ENCODE measurements at regions not wholly inside any gene's neighbourhood (a gene's known extent, or its start where the extent isn't known, plus 50 kb on each side); places are given as distances from the start of the nearest gene placed in this dataset.

GRCh38 chr6:150667977-150668716 is 68.5 kb downstream of the PLEKHG1 start (continued):
- TF ChIP-seq PATZ1 (tag by site-specific recombination; IDR thresholded peaks at IDR 0.05), result no peak
- 0 out of 2 replicates have a peak, but pooled peaks have one; percentile 24 for TF ChIP-seq ZNF561 (tag by site-specific recombination; IDR thresholded peaks at IDR 0.05; ENCODE audit: borderline replicate concordance)
- TF ChIP-seq ZNF658 (tag by site-specific recombination; IDR thresholded peaks at IDR 0.05), result no peak
- TF ChIP-seq PBX3 (CRISPR knock-in tag; IDR thresholded peaks at IDR 0.05), result no peak
- no peak for TF ChIP-seq ATF2 (tag by site-specific recombination; IDR thresholded peaks at IDR 0.05; ENCODE audit: low read depth)
- TF ChIP-seq ZSCAN30 (tag by site-specific recombination; IDR thresholded peaks at IDR 0.05), result no peak
- TF ChIP-seq KLF10 (tag by site-specific recombination; IDR thresholded peaks at IDR 0.05), result no peak; the same call in 1 of the 2 replicates
- TF ChIP-seq SP7 (tag by site-specific recombination; IDR thresholded peaks at IDR 0.05), result peak; percentile 62; the same call in 1 of the 2 replicates
- no peak for TF ChIP-seq ZNF692 (tag by site-specific recombination; IDR thresholded peaks at IDR 0.05)
- no peak for TF ChIP-seq ZNF777 (tag by site-specific recombination; IDR thresholded peaks at IDR 0.05; ENCODE audit: borderline replicate concordance)
- TF ChIP-seq BCL11A (tag by site-specific recombination; IDR thresholded peaks at IDR 0.05; ENCODE audit: low read depth), result no peak
- 0 out of 2 replicates have a peak, but pooled peaks have one; percentile 20 for TF ChIP-seq WT1 (tag by site-specific recombination; IDR thresholded peaks at IDR 0.05)
- TF ChIP-seq ZNF391 (tag by site-specific recombination; IDR thresholded peaks at IDR 0.05; ENCODE audit: borderline replicate concordance, low read depth), result no peak
- TF ChIP-seq ZNF132 (tag by site-specific recombination; IDR thresholded peaks at IDR 0.05; ENCODE audit: borderline replicate concordance), result no peak
- no peak for TF ChIP-seq ZNF302 (tag by site-specific recombination; IDR thresholded peaks at IDR 0.05; ENCODE audit: low read depth)
- no peak for TF ChIP-seq ZNF174 (tag by site-specific recombination; IDR thresholded peaks at IDR 0.05)
- TF ChIP-seq BCL11B (tag by site-specific recombination; IDR thresholded peaks at IDR 0.05; ENCODE audit: low read depth), result no peak
- TF ChIP-seq ZNF785 (tag by site-specific recombination; IDR thresholded peaks at IDR 0.05), result no peak
- no peak for TF ChIP-seq ZNF488 (tag by site-specific recombination; IDR thresholded peaks at IDR 0.05)
- TF ChIP-seq ZNF600 (tag by site-specific recombination; IDR thresholded peaks at IDR 0.05), result peak; percentile 71
- TF ChIP-seq BCL6B (tag by site-specific recombination; IDR thresholded peaks at IDR 0.05), result no peak; the same call in 1 of the 2 replicates
- TF ChIP-seq ZFHX2 (tag by site-specific recombination; conservative IDR thresholded peaks at IDR 0.05), result no peak
- no peak for TF ChIP-seq KLF1 (tag by site-specific recombination; IDR thresholded peaks at IDR 0.05)
- no peak for TF ChIP-seq ZNF624 (tag by site-specific recombination; IDR thresholded peaks at IDR 0.05)
- no peak for TF ChIP-seq ZNF133 (tag by site-specific recombination; IDR thresholded peaks at IDR 0.05)
- no peak for TF ChIP-seq YY1 (tag by site-specific recombination; IDR thresholded peaks at IDR 0.05)
- TF ChIP-seq FEZF1 (tag by site-specific recombination; IDR thresholded peaks at IDR 0.05), result no peak
- 0 out of 2 replicates have a peak, but pooled peaks have one; percentile 51 for TF ChIP-seq ZEB2 (tag by site-specific recombination; IDR thresholded peaks at IDR 0.05)
- no peak for TF ChIP-seq ZNF311 (tag by site-specific recombination; IDR thresholded peaks at IDR 0.05; ENCODE audit: borderline replicate concordance)
- peak; percentile 26; the same call in 1 of the 2 replicates for TF ChIP-seq ZNF350 (tag by site-specific recombination; IDR thresholded peaks at IDR 0.05)
- TF ChIP-seq REPIN1 (tag by site-specific recombination; IDR thresholded peaks at IDR 0.05; ENCODE audit: low read depth), result no peak
- no peak; the same call in 1 of the 2 replicates for TF ChIP-seq ZBTB17 (tag by site-specific recombination; IDR thresholded peaks at IDR 0.05)
- no peak for TF ChIP-seq ZNF610 (tag by site-specific recombination; IDR thresholded peaks at IDR 0.05; ENCODE audit: borderline replicate concordance)
